Pancreas (tissue), 10 donors: ENCODE measurements at regions not wholly inside any gene's neighbourhood (a gene's known extent, or its start where the extent isn't known, plus 50 kb on each side); places are given as distances from the start of the nearest gene placed in this dataset.

Experiments
- ATAC-seq, 4 donors: fragments of 200-7000 bp; cut with Tn5 transposase; one replicate each; pipeline versions ENCODE4 v1.8.0 to v1.9.1; 2020; ENCODE audit warnings: mild to moderate bottlenecking in 4 of 4, moderate library complexity in 4 of 4
- DNase-seq, 6 donors: peaks; one replicate each; pipeline ENCODE4 v3.0.0-alpha.2; 2020
- FAIRE-seq: peaks from 2 replicates; lab custom pipeline; 2012; peaks lifted over from hg19 to GRCh38; lab: Jason Lieb, UNC
- H3K27ac ChIP-seq, 4 donors: fragments of 200-600 bp; sonication (generic); 1 replicate in 3 of 4; 2 replicates in 1 of 4; pipeline versions ENCODE4 v1.5.0 to v1.8.0; 2020
- H3K27me3 ChIP-seq, 4 donors: fragments of 200-600 bp; one replicate each; pipeline ENCODE4 v1.8.0; 2021
- H3K36me3 ChIP-seq, 3 donors: fragments of 200-600 bp; sonication (generic) in 1 of 3; one replicate each; pipeline versions ENCODE4 v1.5.0 to v1.8.0; 2020 to 2021
- H3K4me1 ChIP-seq, 3 donors: fragments of 200-600 bp; one replicate each; pipeline ENCODE4 v1.8.0; 2021
- H3K4me3 ChIP-seq, 4 donors: fragments of 200-600 bp; sonication (generic) in 2 of 4; one replicate each; pipeline versions ENCODE4 v1.5.0 to v1.8.0; 2020 to 2021
- H3K9me3 ChIP-seq, 4 donors: fragments of 200-600 bp; one replicate each; pipeline ENCODE4 v1.8.0; 2021
- WGBS, 2 donors: extraction: QIAGEN DNeasy Blood & Tissue Kit; methylation state at CpG; one replicate each; pipeline ENCODE4 v1.1.7; 2013; 5-methylcytosine and 5-hydroxymethylcytosine counted together
- intact Hi-C, 3 donors: fragments of 100-400 bp; cut with DNase I; formaldehyde crosslinking; loops; one replicate each; pipeline versions ENCODE4 v1.11.1 to v1.14.2; 2022
- TF ChIP-seq, protein P1 (sequence below), 4 donors: fragments of 200-600 bp; sonication (generic) in 3 of 4; IDR thresholded peaks; one replicate each; pipeline versions ENCODE4 v1.5.0 to v1.8.0; 2021; ENCODE audit warnings: antibody characterized with exemption in 4 of 4
- donor health status: healthy with polysubstance abuse.
- donor health status: DM: no; HTN: no; CAD: no; lungs with moderate emphysema.
- donor health status: DM: no; HTN: no; CAD: no.
- donor health status: control.
- donor health status: control.
- donor health status: Bipolar disorder and iron deficiency.
- donor health status: DM: yes; HTN: yes; CAD: no.
- donor health status: DM: no; HTN: no; CAD: no.
- donor health status: DM: no; HTN: no; CAD: no.
- donor health status: DM: yes; HTN: yes; CAD: no.

DNA sequence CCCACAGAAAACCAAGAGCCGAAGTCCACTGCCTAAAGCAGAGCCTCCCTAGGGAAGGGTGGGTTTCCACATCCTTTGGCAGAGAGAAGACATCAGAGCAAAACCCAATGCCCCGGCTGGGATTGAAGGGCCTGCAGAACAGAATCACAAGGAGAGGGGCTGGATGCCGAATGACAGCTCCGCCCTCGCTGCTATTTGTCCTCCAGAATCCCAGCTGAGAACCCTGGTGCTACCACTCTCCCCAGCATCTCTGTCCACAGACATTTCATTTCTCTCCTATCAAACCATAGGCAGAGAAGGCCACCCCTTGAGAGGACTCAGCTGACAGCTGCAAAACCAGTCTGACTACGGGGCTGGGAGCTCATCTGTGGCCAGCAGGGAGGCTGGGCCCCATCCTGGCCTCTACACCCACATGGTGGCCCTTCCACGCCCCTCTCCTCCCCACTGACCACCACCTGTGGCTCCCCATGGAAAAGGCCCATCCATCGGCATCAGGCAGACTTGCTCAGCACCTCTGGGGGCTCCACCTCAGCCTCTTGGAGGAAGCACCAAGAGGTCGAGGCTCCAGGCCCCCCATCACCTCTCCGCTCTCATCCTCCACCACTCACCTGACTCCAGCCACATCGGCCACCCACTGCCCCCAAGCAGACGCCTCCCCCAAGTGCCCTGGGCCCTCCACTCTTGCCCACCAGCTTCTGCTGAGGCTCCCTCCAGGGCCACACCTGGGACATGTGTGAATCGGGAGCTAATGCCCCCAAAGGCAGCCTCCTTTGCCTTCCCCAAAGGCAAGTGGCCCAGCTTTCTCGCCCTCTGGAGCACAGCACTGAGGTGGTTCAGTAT is 288.5 kb downstream of the C16orf95 start:
- WGBS, 2 donors: 72 to 79% methylated on average over 14 of the region's 14 CpGs
- peaks cover 0 to 4% (median 0%) of the 10 kb centered on the region in 4 donors for H3K27me3 ChIP-seq
- FAIRE-seq (no peak), ATAC-seq (no peak), DNase-seq (no peak)
- intact Hi-C loops: no loop called here
- H3K4me1 ChIP-seq: no peaks in the 10 kb centered on the region
- TF ChIP-seq, protein P1, sequence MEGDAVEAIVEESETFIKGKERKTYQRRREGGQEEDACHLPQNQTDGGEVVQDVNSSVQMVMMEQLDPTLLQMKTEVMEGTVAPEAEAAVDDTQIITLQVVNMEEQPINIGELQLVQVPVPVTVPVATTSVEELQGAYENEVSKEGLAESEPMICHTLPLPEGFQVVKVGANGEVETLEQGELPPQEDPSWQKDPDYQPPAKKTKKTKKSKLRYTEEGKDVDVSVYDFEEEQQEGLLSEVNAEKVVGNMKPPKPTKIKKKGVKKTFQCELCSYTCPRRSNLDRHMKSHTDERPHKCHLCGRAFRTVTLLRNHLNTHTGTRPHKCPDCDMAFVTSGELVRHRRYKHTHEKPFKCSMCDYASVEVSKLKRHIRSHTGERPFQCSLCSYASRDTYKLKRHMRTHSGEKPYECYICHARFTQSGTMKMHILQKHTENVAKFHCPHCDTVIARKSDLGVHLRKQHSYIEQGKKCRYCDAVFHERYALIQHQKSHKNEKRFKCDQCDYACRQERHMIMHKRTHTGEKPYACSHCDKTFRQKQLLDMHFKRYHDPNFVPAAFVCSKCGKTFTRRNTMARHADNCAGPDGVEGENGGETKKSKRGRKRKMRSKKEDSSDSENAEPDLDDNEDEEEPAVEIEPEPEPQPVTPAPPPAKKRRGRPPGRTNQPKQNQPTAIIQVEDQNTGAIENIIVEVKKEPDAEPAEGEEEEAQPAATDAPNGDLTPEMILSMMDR (IDR thresholded peaks at IDR 0.05): no peak
- H3K4me3 ChIP-seq: no peak overlapping the region
- no peaks in the 10 kb centered on the region for H3K9me3 ChIP-seq
- no peak overlapping the region for H3K27ac ChIP-seq
- H3K36me3 ChIP-seq: no peaks in the 10 kb centered on the region

DNA sequence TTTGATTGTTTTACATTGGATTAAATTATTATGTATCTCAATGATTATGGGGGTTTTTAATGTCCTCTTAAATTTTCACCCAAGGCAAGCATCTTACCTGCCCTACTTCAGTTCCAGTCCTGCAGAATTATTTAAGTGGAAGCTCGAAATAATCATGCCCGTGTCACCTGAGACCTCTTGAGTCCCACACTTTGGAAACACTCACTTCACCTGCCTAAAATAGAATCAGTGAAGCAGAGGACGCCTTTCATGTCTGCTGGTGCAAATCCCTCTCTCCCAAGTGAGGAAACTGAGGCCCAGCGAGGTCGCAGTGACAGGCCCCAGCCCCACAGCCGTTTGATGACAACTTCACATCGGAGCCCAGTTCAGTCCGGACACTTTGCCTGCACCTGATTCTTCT is 284.6 kb downstream of the C16orf95 start:
- Histone ChIP-seq H3K4me3 (no peak overlapping the region), H3K27ac (no peak overlapping the region), H3K4me1 (no peaks in the 10 kb centered on the region), H3K36me3 (no peaks in the 10 kb centered on the region), H3K27me3 (no peaks in the 10 kb centered on the region), H3K9me3 (no peaks in the 10 kb centered on the region)
- intact Hi-C loops: no loop called here
- 38 to 57% methylated on average over 8 of the region's 8 CpGs for WGBS, 2 donors
- FAIRE-seq (no peak), DNase-seq (no peak), ATAC-seq (no peak)
- TF ChIP-seq, protein P1 (IDR thresholded peaks at IDR 0.05): no peak

DNA sequence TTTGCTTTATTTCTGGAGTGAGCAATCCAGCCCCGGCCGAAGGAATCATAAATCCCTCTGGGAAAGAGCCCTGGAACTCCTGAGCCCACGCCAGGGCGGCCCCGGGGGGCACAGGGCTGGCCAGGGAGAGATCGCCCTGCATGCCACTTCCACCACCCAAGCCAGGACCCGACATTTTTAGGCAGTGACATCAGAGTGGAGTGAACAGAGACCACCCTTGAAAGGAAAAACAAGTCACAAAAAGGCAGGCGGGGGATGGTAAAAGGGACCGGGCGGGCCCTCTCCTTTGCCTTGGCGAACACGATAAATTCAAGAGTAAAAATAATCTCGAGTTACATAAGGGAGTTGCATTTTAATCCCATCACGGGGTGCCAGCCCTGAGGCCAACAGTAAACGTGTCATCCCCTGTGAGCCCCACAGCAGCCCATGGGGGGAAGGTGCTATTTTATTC is 284.1 kb downstream of the C16orf95 start:
- TF ChIP-seq, protein P1 (IDR thresholded peaks at IDR 0.05): no peak
- Histone ChIP-seq H3K27ac (no peak overlapping the region), H3K9me3 (no peaks in the 10 kb centered on the region), H3K36me3 (no peaks in the 10 kb centered on the region), H3K4me1 (no peaks in the 10 kb centered on the region), H3K27me3 (no peaks in the 10 kb centered on the region), H3K4me3 (no peak overlapping the region)
- intact Hi-C loops: no loop called here
- FAIRE-seq (no peak), DNase-seq (no peak), ATAC-seq (no peak)
- 74 to 77% methylated on average over 15 of the region's 15 CpGs for WGBS, 2 donors

DNA sequence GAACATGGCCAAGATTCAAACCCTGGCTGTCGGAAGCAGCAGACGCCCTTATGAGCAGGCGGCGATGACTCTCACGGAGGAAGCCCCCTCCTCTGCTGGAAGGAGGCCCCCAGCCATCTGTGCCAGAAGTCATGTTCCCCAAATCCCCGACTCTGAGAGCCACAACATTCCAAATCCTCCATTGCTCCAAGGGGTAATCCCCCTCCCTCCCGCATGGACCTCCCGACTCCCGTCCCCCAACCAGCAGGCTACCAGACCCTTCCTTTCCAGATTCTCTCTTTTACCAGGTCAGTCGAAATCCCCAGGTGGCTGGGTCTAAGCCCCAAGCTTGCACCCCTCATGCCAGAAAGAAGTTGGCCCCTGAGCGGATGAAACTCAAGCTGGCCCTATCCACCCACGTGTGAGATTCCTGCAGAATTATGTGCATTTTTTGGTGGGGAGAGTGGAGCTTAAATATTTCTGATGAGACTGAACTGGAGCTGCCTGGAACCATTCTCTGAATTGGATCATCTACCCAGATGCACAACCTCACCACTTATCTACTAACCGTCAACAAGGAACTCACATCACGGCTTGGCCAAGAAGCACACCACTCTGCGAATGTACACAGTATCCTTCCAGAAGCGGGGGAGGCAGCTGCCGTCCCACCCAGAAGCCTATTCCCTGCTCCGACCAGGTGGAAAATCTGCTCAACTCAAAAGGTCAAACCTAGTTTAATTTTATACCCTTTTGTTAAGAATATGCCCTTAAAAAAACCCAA is 283.5 kb downstream of the C16orf95 start:
- H3K4me3 ChIP-seq: no peak overlapping the region
- WGBS, 2 donors: 74 to 77% methylated on average over 18 of the region's 18 CpGs
- ATAC-seq (no peak), FAIRE-seq (no peak), DNase-seq (no peak)
- TF ChIP-seq, protein P1 (IDR thresholded peaks at IDR 0.05): no peak
- H3K9me3 ChIP-seq: no peaks in the 10 kb centered on the region
- H3K4me1 ChIP-seq: no peaks in the 10 kb centered on the region
- intact Hi-C loops: no loop called here
- no peak overlapping the region for H3K27ac ChIP-seq
- H3K36me3 ChIP-seq: no peaks in the 10 kb centered on the region
- H3K27me3 ChIP-seq: no peaks in the 10 kb centered on the region
